ENCODE measurements at regions not wholly inside any gene's neighbourhood (a gene's known extent, or its start where the extent isn't known, plus 50 kb on each side); places are given as distances from the start of the nearest gene placed in this dataset.

DNA sequence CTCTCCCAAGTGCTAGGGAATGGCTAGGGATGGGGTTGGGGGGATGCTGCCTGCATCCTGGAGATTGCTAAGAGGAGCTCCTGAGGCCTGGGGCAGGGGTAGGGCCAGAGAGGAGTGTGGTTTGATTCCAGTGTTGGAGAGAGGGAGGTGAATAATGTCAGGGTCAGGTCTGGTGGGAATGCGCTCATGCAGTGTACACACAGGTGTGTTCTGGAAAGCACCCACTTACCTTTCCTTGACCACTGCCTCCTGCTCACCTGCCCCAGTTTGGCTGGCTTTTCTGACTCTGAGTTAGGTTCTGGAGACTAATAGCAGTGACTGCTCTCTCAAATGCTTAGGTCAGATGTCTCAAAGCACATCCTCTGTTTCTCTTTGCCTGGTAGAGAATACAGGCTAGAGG, 135.4 kb upstream of the BMPER start:
- H3K4me3 ChIP-seq: no peak overlapping the region
- H3K27ac ChIP-seq: no peak overlapping the region
- intact Hi-C loops (cut with DNase I): loop anchor here in 1 of 10 donors (10.0 kb wide), 1 partner anchor 165 kb away; no protein-coding TSS in a partner anchor
- peaks cover 0 to 10% (median 0%) of the 10 kb centered on the region in 12 donors for H3K4me1 ChIP-seq
- TF ChIP-seq, protein P1, sequence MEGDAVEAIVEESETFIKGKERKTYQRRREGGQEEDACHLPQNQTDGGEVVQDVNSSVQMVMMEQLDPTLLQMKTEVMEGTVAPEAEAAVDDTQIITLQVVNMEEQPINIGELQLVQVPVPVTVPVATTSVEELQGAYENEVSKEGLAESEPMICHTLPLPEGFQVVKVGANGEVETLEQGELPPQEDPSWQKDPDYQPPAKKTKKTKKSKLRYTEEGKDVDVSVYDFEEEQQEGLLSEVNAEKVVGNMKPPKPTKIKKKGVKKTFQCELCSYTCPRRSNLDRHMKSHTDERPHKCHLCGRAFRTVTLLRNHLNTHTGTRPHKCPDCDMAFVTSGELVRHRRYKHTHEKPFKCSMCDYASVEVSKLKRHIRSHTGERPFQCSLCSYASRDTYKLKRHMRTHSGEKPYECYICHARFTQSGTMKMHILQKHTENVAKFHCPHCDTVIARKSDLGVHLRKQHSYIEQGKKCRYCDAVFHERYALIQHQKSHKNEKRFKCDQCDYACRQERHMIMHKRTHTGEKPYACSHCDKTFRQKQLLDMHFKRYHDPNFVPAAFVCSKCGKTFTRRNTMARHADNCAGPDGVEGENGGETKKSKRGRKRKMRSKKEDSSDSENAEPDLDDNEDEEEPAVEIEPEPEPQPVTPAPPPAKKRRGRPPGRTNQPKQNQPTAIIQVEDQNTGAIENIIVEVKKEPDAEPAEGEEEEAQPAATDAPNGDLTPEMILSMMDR (IDR thresholded peaks at IDR 0.05): no peak
- no peak for TF ChIP-seq POLR2A (IDR thresholded peaks at IDR 0.05)
- ATAC-seq: no peak
- DNase-seq: no peak
- H3K27me3 ChIP-seq: no peaks in the 10 kb centered on the region
- no peaks in the 10 kb centered on the region for H3K36me3 ChIP-seq
- WGBS, 4 donors: 82 to 97% (median 91%) methylated on average over 1 of the region's 1 CpG
- no peaks in the 10 kb centered on the region for H3K9me3 ChIP-seq

DNA sequence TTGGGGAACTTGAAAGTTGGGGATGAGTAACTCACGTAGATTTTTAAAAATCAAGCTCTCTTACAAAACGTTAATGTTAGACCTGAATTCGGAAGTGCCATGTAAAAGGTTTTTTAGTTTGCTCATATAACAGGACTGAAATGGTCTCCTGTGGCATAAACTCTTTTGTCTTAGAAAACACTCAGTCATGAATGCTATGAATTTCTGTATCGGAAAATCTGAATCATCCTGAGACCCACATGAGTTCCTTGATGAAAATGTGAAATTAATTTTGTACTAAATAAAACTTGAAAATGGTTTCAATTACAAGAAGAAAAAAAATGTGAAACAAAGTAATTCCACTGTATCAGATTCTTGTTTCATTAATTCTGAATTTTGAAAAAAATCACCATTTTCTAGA, 134.8 kb upstream of the BMPER start:
- H3K36me3 ChIP-seq: no peaks in the 10 kb centered on the region
- peaks cover 0 to 10% (median 2%) of the 10 kb centered on the region in 12 donors for H3K4me1 ChIP-seq
- no peak overlapping the region for H3K27ac ChIP-seq
- ATAC-seq (no peak), DNase-seq (no peak)
- 95 to 98% (median 96%) methylated on average over 4 of the region's 4 CpGs for WGBS, 4 donors
- intact Hi-C loops (cut with DNase I): no loop called here
- H3K4me3 ChIP-seq: no peak overlapping the region
- no peaks in the 10 kb centered on the region for H3K27me3 ChIP-seq
- H3K9me3 ChIP-seq: no peaks in the 10 kb centered on the region
- TF ChIP-seq, protein P1 (IDR thresholded peaks at IDR 0.05): no peak
- TF ChIP-seq POLR2A (IDR thresholded peaks at IDR 0.05): no peak

DNA sequence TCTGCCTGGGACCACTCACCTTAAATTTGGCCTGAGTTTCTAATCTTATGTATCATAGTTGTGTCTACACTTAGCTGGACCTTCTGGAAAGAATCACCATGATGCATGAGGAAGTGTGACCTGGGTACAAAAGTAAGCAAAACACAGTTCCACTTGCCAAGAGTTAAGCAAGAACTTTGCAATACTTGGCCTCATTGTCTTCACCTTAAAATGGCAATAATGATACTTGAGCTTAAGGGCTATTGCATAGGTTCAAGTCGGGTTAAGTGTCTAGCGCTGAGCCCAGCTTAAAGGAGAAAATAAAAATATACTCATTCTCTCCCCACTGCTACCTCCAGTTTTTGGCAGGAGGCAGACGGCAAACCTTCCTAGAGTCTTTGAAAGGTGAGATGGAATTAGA, 133.9 kb upstream of the BMPER start:
- 67 to 98% (median 88%) methylated on average over 3 of the region's 3 CpGs for WGBS, 4 donors
- H3K27ac ChIP-seq: no peak overlapping the region
- H3K9me3 ChIP-seq: no peaks in the 10 kb centered on the region
- peaks cover 0 to 17% (median 2%) of the 10 kb centered on the region in 12 donors for H3K4me1 ChIP-seq
- DNase-seq (no peak), ATAC-seq (no peak)
- H3K36me3 ChIP-seq: no peaks in the 10 kb centered on the region
- TF ChIP-seq, protein P1 (IDR thresholded peaks at IDR 0.05): no peak
- TF ChIP-seq POLR2A (IDR thresholded peaks at IDR 0.05): no peak
- intact Hi-C loops (cut with DNase I): no loop called here
- H3K4me3 ChIP-seq: no peak overlapping the region
- H3K27me3 ChIP-seq: no peaks in the 10 kb centered on the region

DNA sequence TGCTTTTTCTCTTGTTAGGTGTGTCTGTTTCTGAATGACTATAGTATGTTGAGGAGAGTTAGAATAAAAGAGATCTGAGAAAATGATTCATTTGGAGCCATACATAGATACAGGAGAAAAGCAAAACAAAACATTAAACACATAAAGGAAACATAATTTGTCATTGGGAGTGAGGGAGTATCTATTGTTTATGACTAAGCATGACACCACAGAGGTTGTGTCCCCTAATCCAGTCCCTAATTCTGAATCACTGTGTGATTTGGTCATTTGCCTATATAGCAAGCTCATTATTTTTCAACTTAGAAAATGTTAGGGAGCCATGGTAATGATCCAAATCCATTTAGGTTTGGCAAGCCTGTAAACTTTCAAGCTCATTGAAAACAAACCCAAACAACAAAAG, 132.3 kb upstream of the BMPER start:
- H3K36me3 ChIP-seq: no peaks in the 10 kb centered on the region
- ATAC-seq (no peak), DNase-seq (no peak)
- H3K9me3 ChIP-seq: no peaks in the 10 kb centered on the region
- no peak for TF ChIP-seq POLR2A (IDR thresholded peaks at IDR 0.05)
- TF ChIP-seq, protein P1 (IDR thresholded peaks at IDR 0.05): no peak
- no peak overlapping the region for H3K27ac ChIP-seq
- peaks cover 0 to 19% (median 2%) of the 10 kb centered on the region in 12 donors for H3K4me1 ChIP-seq
- no peaks in the 10 kb centered on the region for H3K27me3 ChIP-seq
- no peak overlapping the region for H3K4me3 ChIP-seq
- intact Hi-C loops (cut with DNase I): no loop called here

All from heart left ventricle (tissue), 16 donors.